KG1 (cell line): ENCODE measurements at regions not wholly inside any gene's neighbourhood (a gene's known extent, or its start where the extent isn't known, plus 50 kb on each side); places are given as distances from the start of the nearest gene placed in this dataset.

Experiments
- DNase-seq: peaks from one replicate; lab custom pipeline; 2025; lab: John Stamatoyannopoulos, UW

DNA sequence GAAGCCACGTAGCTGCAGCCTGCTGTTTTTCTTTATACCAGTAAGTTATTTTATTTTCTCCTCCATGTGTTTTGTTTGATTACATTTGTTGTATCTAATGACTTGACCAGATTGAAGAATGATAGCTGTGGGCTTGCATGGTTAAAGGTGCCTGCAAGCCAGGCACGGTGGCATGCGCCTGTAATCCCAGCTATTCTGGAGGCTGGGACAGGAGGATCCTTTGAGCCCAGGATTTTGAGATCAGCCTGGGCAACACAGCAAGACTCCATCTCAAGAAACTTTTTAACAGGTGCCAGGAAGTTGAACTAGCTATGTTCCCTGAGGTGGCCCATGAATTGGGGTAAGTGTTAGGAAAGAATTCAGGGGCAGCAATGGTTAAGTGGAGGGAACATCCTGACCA is 179.4 kb downstream of the IRS1 start:
- DNase-seq: no peak

DNA sequence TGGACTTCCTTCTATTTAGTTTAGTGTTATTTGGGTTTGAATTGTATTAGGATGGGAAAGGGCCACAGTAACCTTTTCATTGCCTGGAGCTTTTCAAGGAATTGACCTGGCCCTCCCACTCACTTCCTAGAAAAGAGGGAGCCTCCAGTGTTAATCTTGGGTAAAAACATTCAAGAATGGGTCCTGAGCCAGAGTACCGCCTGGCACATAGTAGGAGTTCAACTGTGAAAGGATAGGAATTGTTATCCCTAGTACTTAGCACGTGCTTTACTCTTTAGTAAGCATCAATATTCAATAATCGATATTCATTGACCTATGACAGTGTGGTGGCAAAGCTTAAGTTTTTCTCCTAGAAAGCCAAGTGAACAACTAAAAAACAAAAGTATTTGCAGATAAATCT is 179.9 kb downstream of the IRS1 start:
- no peak for DNase-seq

DNA sequence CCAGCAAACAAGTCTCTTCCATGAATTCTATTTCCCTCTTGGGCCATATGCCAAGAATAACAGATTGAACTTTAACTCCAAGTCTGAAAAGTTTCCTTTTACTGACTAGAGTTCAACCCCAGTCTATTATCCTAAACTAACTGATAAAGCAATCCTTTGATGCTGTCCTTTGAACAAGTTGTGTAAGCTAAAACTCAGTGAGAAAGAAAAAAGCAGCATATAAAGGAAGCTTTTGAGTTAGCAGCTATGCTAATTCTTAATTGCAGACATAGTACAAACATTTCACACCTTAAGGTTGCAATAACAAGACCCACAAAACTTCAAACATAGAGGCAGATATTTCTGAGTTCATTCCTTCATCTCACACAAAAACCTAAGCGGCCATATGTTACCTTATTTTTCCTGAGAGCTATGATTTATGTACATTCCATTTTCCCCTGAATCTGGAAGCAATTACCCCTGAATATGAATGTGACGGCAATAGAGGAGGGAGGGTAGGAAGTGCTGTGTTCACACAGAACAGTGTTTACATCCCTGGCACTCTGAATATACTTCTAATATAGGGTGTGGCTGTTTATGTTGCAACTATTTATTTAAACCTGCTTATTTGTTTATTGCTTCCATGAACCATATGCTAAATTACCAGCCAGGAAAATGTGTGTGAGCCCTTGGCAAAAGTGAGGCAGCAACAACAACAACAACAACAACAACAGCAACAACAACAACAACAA is 180.6 kb downstream of the IRS1 start:
- DNase-seq: no peak

DNA sequence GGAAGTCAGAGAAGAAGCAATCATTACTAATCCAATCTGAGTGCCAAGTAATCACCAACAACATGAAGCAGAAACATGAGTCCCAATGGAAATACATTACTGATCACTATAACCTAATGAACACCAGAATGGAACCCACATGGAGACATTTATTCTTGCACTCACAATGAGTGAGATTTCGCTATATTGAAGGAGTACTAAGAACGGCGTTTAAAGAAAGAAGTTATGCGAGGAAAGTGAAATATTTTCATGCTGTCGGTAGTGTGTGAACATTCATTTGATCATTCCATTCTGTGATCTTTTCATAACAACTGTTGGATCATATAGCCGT is 181.1 kb downstream of the IRS1 start:
- no peak for DNase-seq

DNA sequence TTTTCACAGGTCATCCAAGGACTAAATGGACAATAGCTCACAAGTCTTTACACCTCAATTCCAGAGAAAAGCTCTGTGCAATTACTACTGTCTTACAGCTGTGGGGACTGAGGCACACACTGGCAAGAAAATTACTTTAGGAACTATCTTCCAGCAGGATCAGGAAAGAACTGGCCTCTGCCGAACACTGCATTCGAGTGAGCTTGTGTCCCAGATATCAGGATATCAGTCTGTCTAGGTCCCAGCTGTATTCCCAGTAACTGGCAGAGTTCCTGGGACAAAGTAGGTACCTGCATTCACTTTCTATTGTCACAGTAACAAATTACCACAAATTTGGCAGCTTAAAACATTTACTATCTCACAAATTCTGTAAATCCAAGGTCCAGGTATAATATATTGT is 183.7 kb downstream of the IRS1 start:
- no peak for DNase-seq

DNA sequence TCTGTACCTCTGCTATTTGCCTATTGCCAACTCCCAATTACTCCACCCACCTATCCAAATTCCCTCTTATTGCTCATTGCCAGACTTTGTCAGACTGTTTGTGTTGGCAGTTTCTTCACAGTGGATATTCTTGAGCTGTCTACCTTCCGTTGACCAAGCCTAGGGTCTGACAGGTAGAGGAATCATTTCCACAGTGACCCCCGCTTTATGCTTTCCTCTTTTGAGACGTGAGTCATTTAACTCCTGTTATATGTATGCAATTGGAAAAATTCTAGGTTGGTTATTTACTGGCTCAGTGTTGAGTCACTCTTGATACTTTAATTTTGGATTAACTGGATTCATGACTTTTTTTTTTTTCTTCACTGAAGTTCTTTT is 187.7 kb downstream of the IRS1 start:
- no peak for DNase-seq

DNA sequence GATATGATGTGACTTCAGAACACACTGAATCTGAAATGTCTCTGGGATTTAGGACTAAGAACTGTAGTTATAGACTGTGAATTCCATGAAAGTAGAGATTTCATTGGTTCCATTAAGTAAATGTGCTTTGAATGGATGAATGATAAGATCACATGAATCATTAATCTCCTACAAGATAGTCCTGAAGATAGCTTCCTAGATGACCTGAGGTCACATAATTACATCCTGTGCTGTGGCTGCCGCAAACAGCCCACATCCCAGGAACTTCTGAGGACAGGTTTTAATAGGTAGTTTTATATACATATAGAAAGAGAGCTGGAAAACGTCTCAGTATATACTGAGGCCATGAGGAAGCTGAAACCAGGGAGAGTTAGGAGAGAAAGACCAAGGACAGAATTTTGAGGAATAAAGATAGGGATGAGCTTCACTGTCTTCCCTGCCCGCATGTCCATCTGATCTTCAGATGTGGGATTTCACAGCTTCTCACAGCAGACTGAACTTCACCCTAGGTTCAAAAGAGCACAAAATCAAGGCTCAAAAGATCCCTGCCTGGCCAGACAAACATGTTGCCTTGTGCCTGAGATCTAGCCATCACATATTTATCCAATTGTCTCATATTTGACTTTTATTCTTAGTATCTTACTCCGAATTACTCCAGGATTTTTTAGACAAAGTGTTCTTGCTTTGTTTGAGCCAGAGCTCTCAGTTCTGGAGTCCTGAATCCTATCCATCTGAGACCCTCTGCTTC is 188.2 kb downstream of the IRS1 start:
- DNase-seq: no peak

DNA sequence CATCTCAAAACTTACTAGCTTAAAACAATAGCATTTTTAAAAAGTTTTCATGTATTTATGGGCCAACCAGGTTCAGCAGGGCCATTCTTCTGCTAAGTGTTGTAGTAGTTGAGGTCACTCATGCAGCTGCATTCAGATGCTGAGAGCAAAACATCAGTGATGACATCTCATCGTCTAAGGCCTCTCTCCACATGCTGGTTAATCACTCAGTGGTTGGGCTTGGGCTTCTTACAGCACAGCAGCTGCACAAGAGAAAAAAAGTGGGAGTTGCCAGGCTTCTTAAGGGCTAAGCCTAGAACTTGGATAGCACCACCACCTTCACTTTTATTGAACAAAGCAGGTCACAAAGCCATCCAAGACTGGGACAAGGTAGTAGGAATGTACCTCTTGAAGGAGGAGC is 190.3 kb downstream of the IRS1 start:
- no peak for DNase-seq

DNA sequence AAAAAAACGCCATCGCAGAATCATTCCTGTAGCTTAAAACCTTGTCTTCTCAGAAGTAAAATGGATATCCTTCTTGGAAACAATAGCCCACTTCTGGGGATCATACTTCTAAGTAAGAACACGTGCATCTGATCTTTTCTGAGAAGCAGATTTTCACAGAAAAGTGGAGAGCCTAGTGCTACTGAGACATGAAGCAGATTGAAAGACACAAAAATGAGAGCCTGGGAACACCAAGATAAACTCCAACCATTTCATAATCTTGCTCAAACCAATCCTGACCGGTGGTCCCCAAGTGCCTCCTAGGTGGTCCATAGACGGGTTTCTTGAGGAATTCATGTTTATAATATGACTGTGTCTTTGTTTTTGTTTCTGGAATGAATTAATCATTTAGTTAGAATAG is 191.2 kb downstream of the IRS1 start:
- DNase-seq: no peak

DNA sequence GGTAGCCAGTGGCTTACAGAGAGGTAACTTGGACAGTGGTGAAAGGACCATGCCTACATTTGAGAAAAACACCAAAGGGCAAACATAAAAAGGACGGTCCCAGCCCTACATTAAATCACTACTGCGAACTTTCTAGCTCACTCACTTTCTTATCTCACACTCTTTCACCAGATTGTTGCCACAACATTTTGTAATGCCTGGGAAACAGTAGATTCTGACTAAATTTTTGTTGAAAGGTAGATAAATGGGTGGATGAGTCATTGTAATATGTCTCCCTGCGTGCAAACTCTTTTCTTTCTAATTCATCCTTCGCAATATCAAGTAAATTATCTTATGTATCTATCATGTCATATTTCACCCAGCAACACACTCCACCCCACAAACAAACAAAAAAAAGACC is 192.2 kb downstream of the IRS1 start:
- DNase-seq: no peak

DNA sequence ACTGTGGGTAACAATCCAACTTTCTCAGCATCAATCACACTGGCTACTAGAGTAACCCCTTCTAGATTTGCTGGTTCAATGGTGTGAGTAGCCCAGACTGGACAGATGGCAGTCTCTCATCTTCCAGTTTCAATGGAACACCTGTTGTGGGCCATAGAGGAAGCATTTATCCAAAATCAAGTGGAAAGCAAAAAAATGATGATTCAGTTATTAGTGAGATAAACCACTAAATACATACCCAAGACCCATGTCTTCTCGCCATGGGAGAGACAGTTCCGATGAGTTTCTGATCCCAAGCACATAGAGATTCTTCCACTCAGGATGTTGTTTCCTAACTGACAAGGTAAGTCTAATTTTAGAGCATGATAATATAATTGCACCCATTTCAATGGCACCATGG is 194.0 kb downstream of the IRS1 start:
- DNase-seq: no peak

DNA sequence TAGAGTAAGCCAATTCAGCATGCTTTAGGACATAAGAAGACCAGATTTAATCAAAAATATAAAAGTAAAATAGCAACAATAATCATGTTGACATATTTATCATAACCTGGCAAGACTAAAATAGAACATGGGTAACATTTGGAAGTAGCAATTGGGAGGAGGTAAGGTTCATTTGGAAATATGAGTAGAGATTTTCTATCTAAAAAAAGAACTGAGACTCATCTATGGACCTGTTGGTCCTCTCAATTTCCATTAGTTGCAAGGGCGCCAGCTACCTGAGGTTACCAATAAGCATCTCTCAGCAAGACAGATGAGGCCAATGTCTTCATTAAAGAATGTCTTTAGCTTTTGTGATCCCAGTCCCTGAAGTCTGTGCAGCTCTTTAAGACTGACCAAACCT is 196.0 kb downstream of the IRS1 start:
- DNase-seq: no peak

DNA sequence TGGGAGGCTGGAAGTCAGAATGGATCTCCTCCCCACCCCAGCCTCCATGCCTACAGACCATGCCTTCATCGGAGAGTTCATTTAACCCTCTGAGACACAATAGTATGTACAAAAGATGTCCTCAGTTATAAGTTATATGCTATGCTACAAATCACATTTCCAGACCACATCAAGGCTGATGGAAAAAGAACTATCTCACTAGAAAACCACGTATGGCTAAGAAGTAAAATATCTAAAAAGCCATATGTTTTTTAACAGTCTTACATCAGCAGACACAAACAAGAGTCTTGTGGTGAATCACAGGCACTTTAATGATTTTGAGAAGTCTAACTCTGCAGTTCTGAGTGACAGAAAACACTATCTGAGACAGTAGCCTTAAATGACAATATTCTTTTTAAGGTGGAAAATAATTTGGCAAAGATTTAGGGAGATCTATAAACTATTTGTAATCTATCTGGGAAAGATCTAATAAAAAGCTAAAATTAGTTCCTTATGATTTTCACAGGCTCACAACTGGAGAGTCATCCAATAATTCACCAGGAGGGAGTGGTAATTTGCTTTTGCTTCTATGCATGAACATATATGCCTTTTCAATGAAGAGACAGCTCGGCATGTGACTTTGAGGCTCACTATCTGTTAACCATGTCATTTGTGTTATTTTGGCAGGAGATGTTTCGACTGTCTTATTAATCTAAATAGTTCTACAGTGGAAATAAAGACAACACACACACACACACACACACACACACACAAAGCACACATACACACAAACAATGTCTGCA is 197.5 kb downstream of the IRS1 start:
- DNase-seq: no peak

DNA sequence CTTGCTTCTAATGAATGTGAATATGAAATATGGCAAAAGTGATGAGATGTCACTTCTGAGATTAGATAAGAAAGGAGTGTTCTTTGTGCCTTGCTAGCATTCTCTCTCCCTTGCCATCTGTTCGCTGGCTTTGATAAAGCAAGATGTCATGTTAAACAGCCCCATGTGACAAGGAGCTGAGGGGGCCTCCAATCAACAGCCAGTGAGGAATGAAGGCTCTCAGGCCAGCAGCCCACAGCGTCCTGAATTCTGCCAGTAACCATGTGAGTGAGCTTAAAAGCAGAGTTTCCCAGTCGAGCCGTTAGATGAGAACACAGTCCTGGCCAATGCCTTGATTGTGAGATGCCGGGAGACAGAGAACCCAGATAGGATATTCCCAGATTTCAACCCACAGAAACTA is 198.8 kb downstream of the IRS1 start:
- DNase-seq: no peak

DNA sequence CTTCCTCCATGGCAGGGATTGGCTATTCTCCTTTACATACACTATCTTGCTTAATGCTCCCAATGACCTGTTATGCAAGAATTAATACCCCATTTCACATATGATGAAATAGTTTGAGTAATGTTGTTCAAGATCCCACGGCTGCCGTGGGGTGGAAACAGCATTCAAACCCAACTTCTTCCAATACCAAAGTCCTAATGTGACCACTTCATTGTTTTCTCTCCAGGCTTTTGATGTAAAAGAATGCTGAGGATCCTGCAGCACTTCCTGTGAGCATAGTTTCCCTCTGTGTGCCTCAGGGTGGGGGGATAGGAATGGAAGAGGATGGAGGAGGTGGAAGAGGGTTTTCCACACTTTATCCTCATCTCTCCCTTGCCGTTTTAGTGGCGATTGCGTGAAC is 199.4 kb downstream of the IRS1 start:
- no peak for DNase-seq

DNA sequence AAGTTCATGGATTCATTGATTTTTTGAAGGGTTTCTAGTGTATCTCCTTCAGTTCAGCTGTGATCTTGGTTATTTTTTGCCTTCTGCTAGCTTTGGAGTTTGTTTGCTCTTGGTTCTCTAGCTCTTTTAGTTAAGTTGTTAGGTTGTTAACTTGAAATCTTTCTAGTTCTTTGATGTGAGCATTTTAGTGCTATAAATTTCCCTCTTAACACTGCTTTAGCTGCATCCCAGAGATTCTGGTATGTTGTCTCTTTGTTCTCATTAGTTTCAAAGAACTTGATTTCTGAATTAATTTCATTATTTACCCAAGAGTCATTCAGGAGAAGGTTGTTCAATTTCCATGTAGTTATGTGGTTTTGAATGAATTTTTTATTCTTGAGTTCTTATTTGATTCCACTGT is 210.6 kb downstream of the IRS1 start:
- no peak for DNase-seq

DNA sequence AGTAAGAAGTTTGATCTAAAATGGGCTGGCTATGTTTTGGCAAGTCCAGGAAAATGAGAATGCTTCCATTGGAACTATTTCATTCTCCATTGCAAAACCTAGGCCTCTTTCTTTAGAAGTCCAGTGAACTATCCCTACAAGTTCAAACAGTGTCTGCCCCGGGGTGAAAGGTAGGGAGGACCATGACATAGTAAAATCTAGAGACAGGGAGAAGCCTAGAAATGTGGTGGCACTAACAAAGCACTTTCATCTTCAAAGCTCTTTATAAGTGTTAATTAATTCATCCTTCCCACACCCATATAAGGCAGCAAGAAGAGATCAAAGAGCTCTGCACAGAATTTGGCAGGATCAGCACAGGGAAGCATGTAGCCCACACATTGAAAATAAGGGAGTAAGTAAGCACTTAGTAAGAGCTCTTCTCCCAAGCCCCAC is 214.5 kb downstream of the IRS1 start:
- DNase-seq: no peak

DNA sequence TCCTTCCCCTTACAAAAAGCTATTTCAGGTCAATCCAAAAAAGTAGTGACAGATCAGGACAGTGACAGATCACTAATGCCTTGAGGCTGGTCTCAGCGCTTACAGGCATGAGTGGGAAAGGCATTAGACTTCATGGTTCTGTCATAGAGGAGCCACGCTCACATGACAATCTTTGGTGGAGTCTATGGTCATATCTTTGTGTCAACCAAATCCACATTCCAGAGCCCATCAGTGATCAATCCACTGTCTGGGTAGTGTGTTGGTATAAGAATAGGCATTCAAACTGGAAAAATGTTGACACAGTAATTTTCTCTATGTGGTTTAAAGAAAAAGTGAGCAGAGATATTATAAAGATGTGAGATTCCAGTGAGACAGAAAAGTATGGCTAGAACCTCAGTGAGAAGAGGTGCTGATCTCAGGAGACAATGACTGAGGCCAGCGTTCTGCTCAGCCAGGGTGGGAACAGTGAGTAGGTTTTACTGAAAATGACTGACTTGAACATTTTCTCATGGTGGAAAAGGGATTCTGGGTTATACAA is 215.0 kb downstream of the IRS1 start:
- DNase-seq: no peak

DNA sequence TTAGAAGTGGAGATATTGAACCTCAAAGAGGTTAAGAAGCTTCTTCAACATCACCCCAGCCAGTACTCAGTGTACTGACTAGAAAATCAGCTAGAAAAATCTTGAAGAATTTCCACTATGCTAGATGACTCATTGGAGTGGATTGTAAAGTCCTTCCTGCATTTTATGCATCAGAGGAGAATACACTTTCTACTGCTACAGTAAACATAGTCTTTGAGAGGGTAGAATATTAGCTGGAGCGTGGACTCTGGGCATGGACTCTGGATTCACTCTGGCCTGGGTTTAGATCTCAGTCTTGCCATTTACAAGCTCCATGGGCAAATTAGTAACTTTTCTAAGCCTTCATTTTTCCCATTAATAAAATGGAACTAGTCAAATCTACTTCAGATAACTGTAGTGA is 215.9 kb downstream of the IRS1 start:
- DNase-seq: no peak

DNA sequence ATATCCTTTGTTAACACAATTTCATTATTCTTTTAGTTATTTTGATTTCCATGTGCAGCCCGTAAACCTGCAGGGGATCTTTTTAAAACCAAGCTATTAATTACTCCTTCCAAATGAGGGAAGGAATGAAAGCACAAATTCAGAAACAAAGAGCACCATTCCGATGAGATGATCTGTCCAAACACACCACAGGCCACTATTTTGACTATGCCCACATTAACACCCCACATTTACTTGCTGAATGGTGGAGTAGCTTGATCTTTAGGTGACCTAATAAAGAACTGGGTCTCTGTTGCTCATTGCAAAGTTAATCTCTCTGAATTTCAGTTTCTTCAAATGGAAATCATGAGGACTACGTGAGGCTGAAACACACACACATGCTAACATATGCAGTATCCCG is 218.0 kb downstream of the IRS1 start:
- DNase-seq: no peak

DNA sequence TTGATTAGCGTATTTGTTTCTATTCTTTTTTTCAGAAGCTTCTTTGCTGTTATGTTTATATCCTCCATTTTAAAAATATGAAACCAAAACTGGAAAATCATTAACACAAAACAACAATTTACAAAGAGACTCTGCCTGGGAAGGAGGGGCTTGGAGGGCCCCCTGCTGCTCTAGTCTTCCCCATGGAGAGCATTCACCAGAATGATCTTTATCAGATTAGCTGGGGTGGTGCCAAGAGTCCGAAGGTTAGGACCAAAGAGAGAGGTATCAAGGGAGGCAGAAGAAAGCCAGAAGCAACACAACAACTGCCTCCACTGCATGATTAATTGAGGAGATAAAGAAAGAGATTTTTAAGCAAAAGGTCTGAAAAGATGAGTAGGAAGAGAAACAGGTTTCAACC is 218.6 kb downstream of the IRS1 start:
- DNase-seq: no peak

DNA sequence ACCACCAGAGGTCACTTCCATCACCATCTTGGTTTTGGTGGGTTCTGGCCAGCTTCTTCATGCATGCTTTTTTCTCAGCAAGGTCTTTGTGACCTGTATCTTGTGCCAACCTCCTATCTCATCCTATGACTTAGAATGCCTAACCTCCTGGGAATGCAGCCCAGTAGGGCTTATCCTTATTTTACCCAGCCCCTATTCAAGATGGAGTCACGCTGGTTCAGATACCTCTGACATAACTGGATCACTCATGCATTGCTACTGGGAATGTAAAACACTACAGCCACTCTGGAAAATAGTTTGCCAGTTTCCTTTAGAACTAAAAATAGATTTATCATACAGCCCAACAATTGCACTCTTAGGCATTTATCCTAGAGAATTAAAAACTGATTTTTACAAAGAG is 219.2 kb downstream of the IRS1 start:
- no peak for DNase-seq

DNA sequence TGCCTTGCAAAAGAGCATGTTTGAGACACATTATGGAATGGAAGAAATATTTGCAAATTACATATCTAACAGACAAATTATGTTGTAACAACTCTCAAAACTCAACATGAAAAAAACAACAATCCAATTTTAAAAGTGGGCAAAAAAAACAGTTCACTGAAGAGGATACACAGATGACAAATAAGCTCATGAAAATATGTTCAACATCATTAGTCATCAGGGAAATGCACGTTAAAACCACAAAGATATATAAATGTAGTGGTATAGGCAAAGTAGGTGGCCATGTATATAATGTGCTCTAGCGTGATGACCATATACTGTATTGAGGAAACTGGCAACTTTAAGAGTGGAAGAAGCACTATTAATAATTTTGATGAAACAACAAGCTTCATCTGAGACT is 220.1 kb downstream of the IRS1 start:
- no peak for DNase-seq
